ENCODE measurements at regions not wholly inside any gene's neighbourhood (a gene's known extent, or its start where the extent isn't known, plus 50 kb on each side); places are given as distances from the start of the nearest gene placed in this dataset.

- TF ChIP-seq, protein P1, sequence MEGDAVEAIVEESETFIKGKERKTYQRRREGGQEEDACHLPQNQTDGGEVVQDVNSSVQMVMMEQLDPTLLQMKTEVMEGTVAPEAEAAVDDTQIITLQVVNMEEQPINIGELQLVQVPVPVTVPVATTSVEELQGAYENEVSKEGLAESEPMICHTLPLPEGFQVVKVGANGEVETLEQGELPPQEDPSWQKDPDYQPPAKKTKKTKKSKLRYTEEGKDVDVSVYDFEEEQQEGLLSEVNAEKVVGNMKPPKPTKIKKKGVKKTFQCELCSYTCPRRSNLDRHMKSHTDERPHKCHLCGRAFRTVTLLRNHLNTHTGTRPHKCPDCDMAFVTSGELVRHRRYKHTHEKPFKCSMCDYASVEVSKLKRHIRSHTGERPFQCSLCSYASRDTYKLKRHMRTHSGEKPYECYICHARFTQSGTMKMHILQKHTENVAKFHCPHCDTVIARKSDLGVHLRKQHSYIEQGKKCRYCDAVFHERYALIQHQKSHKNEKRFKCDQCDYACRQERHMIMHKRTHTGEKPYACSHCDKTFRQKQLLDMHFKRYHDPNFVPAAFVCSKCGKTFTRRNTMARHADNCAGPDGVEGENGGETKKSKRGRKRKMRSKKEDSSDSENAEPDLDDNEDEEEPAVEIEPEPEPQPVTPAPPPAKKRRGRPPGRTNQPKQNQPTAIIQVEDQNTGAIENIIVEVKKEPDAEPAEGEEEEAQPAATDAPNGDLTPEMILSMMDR (IDR thresholded peaks at IDR 0.05; ENCODE audit: insufficient read depth, low read length, poor library complexity, severe bottlenecking): no peak
- no peak for TF ChIP-seq EZH2phosphoT487 (conservative IDR thresholded peaks at IDR 0.05; ENCODE audit: low read length)
Observed at GRCh38 chr7:52708846-52709245, 326.6 kb upstream of the POM121L12 start.
